ENCODE measurements at regions not wholly inside any gene's neighbourhood (a gene's known extent, or its start where the extent isn't known, plus 50 kb on each side); places are given as distances from the start of the nearest gene placed in this dataset.

- no peak for TF ChIP-seq FOS (IDR thresholded peaks at IDR 0.05; ENCODE audit: low read depth, low read length)
- no peak for TF ChIP-seq BHLHE40 (IDR thresholded peaks at IDR 0.05; ENCODE audit: low read depth, low read length)
- TF ChIP-seq RAD21 (IDR thresholded peaks at IDR 0.05; ENCODE audit: low read length), result no peak
- no peak for TF ChIP-seq POLR2A (IDR thresholded peaks at IDR 0.05; ENCODE audit: low read depth, low read length)
- no peak for TF ChIP-seq CTCF (conservative IDR thresholded peaks at IDR 0.05; ENCODE audit: low read depth, low read length)
- no peak for TF ChIP-seq RCOR1 (IDR thresholded peaks at IDR 0.05; ENCODE audit: insufficient replicate concordance, low read length)
- TF ChIP-seq, protein P1, sequence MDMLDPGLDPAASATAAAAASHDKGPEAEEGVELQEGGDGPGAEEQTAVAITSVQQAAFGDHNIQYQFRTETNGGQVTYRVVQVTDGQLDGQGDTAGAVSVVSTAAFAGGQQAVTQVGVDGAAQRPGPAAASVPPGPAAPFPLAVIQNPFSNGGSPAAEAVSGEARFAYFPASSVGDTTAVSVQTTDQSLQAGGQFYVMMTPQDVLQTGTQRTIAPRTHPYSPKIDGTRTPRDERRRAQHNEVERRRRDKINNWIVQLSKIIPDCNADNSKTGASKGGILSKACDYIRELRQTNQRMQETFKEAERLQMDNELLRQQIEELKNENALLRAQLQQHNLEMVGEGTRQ (IDR thresholded peaks at IDR 0.05; ENCODE audit: low read depth, low read length), result no peak
- no peak for TF ChIP-seq SMC3 (IDR thresholded peaks at IDR 0.05; ENCODE audit: low read depth, low read length)
- TF ChIP-seq, protein P2, sequence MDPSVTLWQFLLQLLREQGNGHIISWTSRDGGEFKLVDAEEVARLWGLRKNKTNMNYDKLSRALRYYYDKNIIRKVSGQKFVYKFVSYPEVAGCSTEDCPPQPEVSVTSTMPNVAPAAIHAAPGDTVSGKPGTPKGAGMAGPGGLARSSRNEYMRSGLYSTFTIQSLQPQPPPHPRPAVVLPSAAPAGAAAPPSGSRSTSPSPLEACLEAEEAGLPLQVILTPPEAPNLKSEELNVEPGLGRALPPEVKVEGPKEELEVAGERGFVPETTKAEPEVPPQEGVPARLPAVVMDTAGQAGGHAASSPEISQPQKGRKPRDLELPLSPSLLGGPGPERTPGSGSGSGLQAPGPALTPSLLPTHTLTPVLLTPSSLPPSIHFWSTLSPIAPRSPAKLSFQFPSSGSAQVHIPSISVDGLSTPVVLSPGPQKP (IDR thresholded peaks at IDR 0.05; ENCODE audit: borderline replicate concordance, low read depth, low read length), result no peak
- no peak for TF ChIP-seq CEBPB (IDR thresholded peaks at IDR 0.05; ENCODE audit: low read depth, low read length)
- TF ChIP-seq MAFK (IDR thresholded peaks at IDR 0.05; ENCODE audit: low read depth, low read length), result no peak
Measured at GRCh38 chr7:108629651-108630400, 60.2 kb downstream of the DNAJB9 start.
